CD4-positive, alpha-beta T cell treated with Interleukin-17A for 4 hours (primary cell): ENCODE measurements at regions not wholly inside any gene's neighbourhood (a gene's known extent, or its start where the extent isn't known, plus 50 kb on each side); places are given as distances from the start of the nearest gene placed in this dataset.
"Not testable (repeated sequence)": the region's sequence is repeated elsewhere in the genome, so short reads cannot be mapped to it uniquely, and the experiment has no call there.

ENCODE experiments used
- DNase-seq: peaks from one replicate; pipeline ENCODE4 v3.0.0-alpha.2; 2020; ENCODE audit warnings: mixed read lengths

DNA sequence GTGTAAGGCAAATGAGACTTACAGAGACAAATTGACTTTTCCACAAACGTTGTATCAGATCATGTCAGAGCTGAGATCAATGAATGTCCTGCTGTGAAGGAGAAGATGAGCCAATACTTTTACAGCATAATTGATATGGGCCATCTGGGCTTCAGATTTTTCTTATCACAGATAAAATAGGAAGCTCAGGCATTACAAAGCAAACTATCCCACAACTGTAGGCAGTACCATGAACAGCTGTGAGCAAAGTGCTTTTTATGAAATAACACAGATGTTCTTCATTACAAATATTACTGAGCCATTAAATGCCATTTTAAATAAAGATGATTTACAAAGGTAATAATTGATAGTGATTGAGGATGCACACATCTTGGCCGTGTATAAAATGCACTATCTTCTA, 852.3 kb downstream of the OTOL1 start:
- DNase-seq = no peak

- no peak for DNase-seq
Measured at GRCh38 chr3:162353414-162353813, 856.8 kb downstream of the OTOL1 start.

GRCh38 chr3:162354356-162354755, 857.7 kb downstream of the OTOL1 start:
- DNase-seq = no peak

GRCh38 chr3:162365066-162365719, 868.6 kb downstream of the OTOL1 start:
- DNase-seq = no peak

GRCh38 chr3:162366166-162366766, 869.7 kb downstream of the OTOL1 start:
- DNase-seq = no peak

DNA sequence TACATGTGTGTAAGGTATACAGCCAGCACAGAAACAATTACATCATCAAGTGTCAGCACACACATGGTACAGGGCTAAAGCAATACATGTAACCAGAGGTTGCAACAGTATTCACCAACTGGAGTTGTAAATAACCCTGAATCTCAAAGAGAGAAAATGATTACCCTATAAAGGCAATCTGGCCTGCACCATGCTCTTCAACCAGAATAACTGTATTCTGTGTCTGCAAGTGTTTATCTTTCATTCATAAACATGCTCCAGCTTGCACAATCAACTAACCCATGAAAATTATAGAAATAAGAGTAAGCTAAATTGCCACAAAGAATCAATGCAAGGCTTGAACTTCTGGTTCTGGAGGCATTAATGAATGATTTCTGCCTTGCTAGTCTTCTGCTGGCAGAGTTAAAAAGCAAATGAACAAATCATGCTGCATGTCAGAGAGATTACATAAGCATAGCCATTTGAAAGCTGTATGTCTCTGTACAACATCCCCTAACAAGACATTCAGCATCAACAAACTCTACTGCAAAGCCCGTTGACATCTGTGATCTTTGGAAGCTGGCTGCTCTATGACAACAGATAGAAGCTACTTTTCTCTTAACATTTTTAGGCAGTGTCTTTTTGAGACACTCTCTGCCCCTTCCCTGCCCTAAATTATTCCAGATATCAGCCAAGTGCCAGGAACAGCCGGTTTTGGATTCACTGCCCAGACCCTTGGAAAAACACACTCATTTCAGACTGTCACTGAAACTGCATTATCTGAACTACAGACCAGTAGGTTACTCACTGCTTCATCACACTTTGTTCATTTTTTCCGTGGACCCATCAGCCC, 871.0 kb downstream of the OTOL1 start:
- no peak for DNase-seq

- no peak for DNase-seq
Measured at GRCh38 chr3:162368417-162368816, 871.8 kb downstream of the OTOL1 start.

DNA sequence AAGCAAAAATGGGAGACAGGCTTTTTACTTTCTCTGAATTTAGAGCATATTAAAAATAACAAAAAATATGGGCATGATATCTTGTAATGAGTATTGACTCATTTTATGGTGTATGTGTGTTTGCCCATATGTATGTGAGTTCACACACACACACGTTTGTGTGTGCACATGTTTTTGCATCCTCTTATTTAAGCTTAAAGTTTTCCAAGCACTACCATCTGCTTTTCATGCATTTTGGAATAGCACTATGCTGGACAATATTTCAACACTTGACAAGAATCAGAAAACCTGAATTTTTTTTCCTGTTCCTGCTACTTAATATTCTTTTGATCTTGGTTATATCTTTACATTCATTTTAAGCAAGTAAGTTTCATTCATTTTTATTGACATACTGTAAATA, 872.7 kb downstream of the OTOL1 start:
- no peak for DNase-seq

DNA sequence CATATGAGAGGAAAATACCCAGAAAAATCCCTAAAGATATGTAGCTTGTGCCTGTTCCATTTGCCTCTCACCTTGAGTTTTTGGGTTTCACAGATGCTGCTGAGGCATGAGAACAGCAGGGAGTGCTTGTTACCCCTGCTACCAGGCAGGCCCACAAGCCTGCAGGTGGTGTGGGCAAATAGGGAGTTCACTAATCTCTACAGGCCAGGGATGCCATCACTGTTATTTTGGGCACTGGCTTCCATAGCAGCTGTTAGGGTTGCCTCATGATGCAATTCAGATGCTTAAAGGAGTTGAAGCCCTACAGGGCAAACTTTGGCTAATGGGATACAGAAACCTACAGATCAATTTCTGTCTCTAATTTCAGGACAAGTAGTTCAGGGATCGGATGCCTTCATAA, 873.5 kb downstream of the OTOL1 start:
- no peak for DNase-seq

DNA sequence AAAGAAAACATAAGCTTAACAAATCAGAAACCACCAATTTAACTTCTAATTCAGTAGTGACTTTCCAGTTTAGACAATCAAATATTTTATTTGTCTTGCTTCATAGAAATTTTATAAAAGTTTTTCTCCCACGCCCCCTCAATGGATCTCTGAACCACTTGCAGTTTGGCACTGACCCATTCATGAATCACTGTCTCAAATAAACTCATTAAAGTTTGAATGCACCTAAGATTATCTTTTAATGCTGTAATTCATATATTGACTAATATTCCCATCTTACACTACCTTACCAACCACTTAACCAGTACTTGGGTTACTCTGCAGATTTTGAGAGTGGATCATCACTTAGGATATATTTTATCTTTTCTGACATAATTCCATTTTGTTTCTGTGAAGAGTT, 880.2 kb downstream of the OTOL1 start:
- no peak for DNase-seq

DNA sequence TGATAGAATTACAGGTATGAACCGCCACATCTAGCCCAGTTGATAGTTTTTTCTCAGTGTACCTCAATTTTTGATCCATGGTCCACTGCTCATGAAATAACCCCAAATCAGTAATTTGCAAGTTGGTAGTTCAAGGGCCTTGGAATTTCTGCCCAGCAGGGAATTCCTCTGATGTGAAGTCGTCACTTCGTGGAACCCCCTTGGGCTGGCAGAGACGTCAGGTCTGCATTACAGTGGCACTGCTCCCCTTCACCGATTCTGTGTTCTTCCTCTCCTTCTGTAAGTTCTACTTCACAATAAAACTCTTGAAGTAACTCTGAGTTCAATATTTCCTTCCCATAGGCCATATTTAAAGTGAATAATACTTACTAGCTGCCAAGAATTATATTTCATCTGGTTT, 881.0 kb downstream of the OTOL1 start:
- no peak for DNase-seq

- no peak for DNase-seq
Measured at GRCh38 chr3:162385387-162385786, 888.8 kb downstream of the OTOL1 start.

DNA sequence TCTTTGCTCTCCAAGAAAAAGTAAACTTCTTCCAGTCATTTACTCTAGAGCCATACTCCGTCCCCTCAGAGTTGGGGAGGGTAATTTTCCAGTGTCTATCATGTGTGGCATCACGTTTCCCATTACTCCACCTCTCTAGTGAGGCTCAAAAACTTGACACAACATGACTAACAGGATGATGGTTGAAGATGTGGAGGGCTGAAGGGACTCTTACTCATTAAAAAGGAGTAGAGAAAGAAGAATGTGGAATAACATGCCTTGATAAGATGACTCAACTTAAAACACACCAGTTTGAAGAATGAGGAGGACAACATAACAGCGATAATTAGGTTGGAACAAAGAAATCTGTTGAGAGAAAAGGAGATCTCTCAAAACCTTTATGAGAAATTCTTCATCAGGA, 894.3 kb downstream of the OTOL1 start:
- no peak for DNase-seq

GRCh38 chr3:162391301-162391700, 894.7 kb downstream of the OTOL1 start:
- DNase-seq = no peak

GRCh38 chr3:162395496-162395895, 898.9 kb downstream of the OTOL1 start:
- DNase-seq = no peak

DNA sequence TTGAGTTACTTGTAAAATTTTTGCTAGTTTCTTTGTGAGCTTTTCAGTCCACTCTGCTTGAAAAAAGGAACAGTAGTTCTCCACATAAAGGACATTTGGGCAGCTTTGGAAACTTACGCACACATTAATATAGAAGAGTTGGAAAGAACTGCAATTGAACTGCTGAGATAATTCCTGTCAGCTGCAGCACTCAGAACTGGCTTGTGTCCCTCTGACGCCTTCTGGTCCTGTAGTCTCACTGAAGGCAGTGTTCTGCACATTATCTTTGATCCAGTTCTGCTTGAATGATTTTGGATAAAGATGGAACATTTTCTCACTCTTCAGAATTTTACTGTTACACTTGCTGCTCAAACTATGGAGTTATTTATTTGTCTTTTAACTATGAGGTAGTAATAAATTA, 901.9 kb downstream of the OTOL1 start:
- no peak for DNase-seq

GRCh38 chr3:162400697-162401096, 904.1 kb downstream of the OTOL1 start:
- no peak for DNase-seq

- not testable (repeated sequence) for DNase-seq
Measured at GRCh38 chr3:162411556-162411955, 914.9 kb downstream of the OTOL1 start.

DNA sequence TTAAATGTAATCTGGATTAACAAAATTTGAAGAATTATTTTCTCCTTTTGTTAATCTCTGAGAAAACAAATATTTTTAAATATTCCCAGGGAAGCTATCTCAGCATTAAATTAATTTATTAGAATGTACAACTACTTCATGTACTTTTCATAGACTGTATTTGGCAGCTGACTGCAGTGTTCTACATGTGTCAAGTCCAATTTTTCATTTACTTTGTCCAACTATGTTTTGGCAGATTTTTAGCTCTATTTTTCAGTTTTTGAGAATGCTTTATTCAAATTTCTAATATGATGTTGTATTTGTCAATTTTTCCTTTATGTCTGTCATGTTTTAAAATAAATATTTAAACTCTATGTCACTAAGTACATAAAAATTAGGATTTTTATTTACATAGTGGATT, 925.1 kb downstream of the OTOL1 start:
- DNase-seq = no peak

DNA sequence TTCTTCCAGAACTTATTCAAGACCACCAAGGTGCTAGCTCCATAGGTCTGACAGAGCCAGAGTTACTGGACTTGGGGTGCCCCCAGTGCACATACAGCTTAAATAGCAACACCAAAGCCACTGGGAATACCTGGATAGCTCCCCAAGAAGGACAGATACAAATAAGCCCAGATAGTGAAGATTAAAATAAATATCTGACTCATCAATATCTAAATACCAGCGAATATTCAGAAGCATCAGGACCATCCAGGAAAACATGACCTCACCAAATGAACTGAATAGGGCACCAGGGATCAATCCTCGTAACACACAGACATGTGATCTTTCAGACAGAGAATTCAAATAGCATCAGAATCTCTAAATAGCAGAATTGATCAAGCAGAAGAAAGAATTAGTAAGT, 931.6 kb downstream of the OTOL1 start:
- DNase-seq = no peak

DNA sequence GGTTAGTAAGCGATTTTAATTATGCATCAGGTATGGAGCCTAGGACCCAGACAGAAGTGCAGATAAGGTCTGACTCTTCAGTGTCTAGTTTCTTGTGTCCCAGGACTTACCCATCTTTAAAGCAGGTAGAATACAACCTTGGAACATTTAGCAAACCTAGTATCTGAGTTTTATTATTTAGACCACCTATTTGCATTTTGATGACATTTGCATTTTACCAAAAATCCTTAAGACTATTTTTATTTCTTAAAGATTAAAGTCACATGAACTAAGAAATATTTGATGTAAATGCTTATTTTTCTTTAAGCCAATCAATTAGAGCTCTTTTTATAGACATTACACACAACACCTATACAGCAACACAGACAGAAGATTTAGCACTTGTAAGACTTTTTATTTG, 939.1 kb downstream of the OTOL1 start:
- DNase-seq = no peak

DNA sequence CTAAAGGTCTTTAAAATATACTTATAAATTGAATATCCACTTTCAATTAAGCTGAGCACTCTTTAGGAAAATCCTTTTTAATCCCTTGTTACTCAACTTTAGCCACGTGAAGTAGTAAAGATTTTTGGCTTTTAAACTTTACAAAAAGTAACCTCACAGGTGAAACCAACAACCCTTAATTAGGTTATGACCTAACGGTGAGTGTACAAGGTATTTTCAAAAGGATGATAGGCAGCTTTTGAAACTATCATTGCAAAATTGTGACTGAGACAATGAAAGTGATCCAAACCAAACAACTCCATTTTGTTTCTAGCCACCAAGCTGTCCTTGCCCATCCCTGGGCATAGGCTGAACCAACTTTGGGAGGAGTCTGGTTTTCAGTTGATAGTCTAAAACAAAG, 940.2 kb downstream of the OTOL1 start:
- no peak for DNase-seq

GRCh38 chr3:162437480-162437879, 940.9 kb downstream of the OTOL1 start:
- no peak for DNase-seq

DNA sequence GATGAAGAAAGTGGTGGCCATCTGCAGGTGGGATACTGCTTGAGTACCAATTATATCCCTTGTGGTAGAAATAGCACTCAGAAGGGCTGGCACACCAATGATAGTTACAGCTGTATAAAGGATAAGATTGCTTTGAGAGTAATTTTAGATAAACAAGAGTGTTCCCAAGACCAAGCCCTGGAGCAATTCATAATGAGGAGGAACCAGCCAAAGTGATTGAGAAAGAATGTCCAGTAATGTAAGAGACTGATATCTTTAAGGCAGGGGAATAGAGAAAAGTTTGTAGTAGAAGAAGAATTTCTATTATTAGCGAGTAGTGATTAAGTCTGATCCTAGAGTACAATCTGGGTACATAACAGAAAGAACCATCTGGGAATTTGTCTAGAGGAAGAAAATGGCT, 945.1 kb downstream of the OTOL1 start:
- DNase-seq = no peak
